Keratinocyte (primary cell): ENCODE measurements at regions not wholly inside any gene's neighbourhood (a gene's known extent, or its start where the extent isn't known, plus 50 kb on each side); places are given as distances from the start of the nearest gene placed in this dataset.

ENCODE experiments used
- DNase-seq: peaks from one replicate; pipeline ENCODE4 v3.0.0-alpha.2; 2011; ENCODE audit warnings: low read depth, missing footprints, low spot score
- FAIRE-seq: peaks from 2 replicates; lab custom pipeline; 2011; peaks lifted over from hg19 to GRCh38; lab: Jason Lieb, UNC
- H2AFZ ChIP-seq: 2 replicates; pipeline ENCODE4 v1.6.0; 2012; ENCODE audit warnings: low read length, control low read depth, inconsistent platforms; ENCODE audit not compliant: control insufficient read depth
- H3K27ac ChIP-seq: 2 replicates; pipeline ENCODE4 v1.5.1; 2011; ENCODE audit warnings: low read length; ENCODE audit not compliant: control insufficient read depth, insufficient read depth
- H3K27me3 ChIP-seq: 3 replicates; pipeline ENCODE4 v1.6.0; 2011; ENCODE audit warnings: low read length; ENCODE audit not compliant: control insufficient read depth, insufficient read depth; ENCODE audit errors: extremely low read depth
- H3K36me3 ChIP-seq, 2 experiments: 2 replicates in 1 of 2; 3 replicates in 1 of 2; pipeline ENCODE4 v1.5.1; 2011; ENCODE audit warnings: low read length in 2 of 2, mild to moderate bottlenecking in 1 of 2; ENCODE audit not compliant: control insufficient read depth in 2 of 2, insufficient read depth in 2 of 2; ENCODE audit errors: extremely low read depth in 1 of 2
- H3K4me1 ChIP-seq: 3 replicates; pipeline ENCODE4 v1.5.1; 2011; ENCODE audit warnings: low read length; ENCODE audit not compliant: control insufficient read depth, insufficient read depth; ENCODE audit errors: extremely low read depth
- H3K4me2 ChIP-seq: 3 replicates; pipeline ENCODE4 v1.6.0; 2011; ENCODE audit warnings: low read depth, low read length; ENCODE audit not compliant: control insufficient read depth, insufficient read depth; ENCODE audit errors: extremely low read depth
- H3K4me3 ChIP-seq, 3 experiments: fragments of 200-600 bp in 1 of 3; sonication (generic) in 1 of 3; 2 replicates in 2 of 3; 3 replicates in 1 of 3; pipeline ENCODE4 v1.5.1; 2011 to 2016; ENCODE audit warnings: low read length in 3 of 3, mild to moderate bottlenecking in 3 of 3, control low read depth in 2 of 3, inconsistent platforms in 1 of 3, low read depth in 1 of 3, mixed read lengths in 1 of 3, mixed run types in 1 of 3, moderate library complexity in 1 of 3; ENCODE audit not compliant: control insufficient read depth in 2 of 3, insufficient read depth in 2 of 3; ENCODE audit errors: extremely low read depth in 1 of 3
- H3K79me2 ChIP-seq: 2 replicates; pipeline ENCODE4 v1.6.0; 2012; ENCODE audit warnings: low read length; ENCODE audit not compliant: control insufficient read depth, insufficient read depth
- H3K9ac ChIP-seq: 3 replicates; pipeline ENCODE4 v1.6.0; 2011; ENCODE audit warnings: low read length; ENCODE audit not compliant: control insufficient read depth, insufficient read depth; ENCODE audit errors: extremely low read depth
- H3K9me1 ChIP-seq: 3 replicates; pipeline ENCODE4 v1.6.0; 2011; ENCODE audit warnings: low read length; ENCODE audit not compliant: control insufficient read depth, insufficient read depth; ENCODE audit errors: extremely low read depth
- H3K9me3 ChIP-seq: 2 replicates; pipeline ENCODE4 v1.5.1; 2012; ENCODE audit warnings: low read depth, low read length; ENCODE audit not compliant: control insufficient read depth
- H4K20me1 ChIP-seq: 3 replicates; pipeline ENCODE4 v1.6.0; 2011; ENCODE audit warnings: low read length; ENCODE audit not compliant: control insufficient read depth, insufficient read depth; ENCODE audit errors: extremely low read depth
- CTCF ChIP-seq, 3 experiments: IDR thresholded peaks in 1 of 3; conservative IDR thresholded peaks in 1 of 3; optimal IDR thresholded peaks in 1 of 3; 2 replicates in 2 of 3; 3 replicates in 1 of 3; pipeline versions ENCODE3 to v1.5.1; 2011; ENCODE audit warnings: low read length in 3 of 3, mild to moderate bottlenecking in 3 of 3, moderate library complexity in 2 of 3, control low read depth in 1 of 3, inconsistent platforms in 1 of 3; ENCODE audit not compliant: insufficient read depth in 2 of 3; ENCODE audit errors: extremely low read depth in 1 of 3
- EZH2 ChIP-seq: IDR thresholded peaks from one replicate; pipeline ENCODE4 v1.6.1; 2012; ENCODE audit warnings: inconsistent platforms, mild to moderate bottlenecking, low read length, moderate library complexity
- dilution Hi-C: fragments of 300-500 bp; cut with MboI; formaldehyde crosslinking; loops from one replicate; pipeline ENCODE4 v1.7.0; 2020; ENCODE audit warnings: low sequenced_read_pairs; ENCODE audit not compliant: extremely low pct_ligation_motif_present

GRCh38 chr9:135021393-135021789 lies 66.1 kb upstream of the OLFM1 start:
- no peak overlapping the region for H3K4me2 ChIP-seq
- dilution Hi-C loops: no loop called here
- no peak for TF ChIP-seq CTCF (optimal IDR thresholded peaks at IDR 0.05 in 1 of 3, IDR thresholded peaks at IDR 0.05 in 1 of 3, conservative IDR thresholded peaks at IDR 0.05 in 1 of 3; ENCODE audit: extremely low read depth in 1 of 3, insufficient read depth in 2 of 3, low read length in 3 of 3)
- TF ChIP-seq EZH2: no peak
- H3K4me1 ChIP-seq: peaks cover 12% of the 10 kb centered on the region
- no peaks in the 10 kb centered on the region for H3K27me3 ChIP-seq
- no peaks in the 10 kb centered on the region for H3K79me2 ChIP-seq
- no peaks in the 10 kb centered on the region for H4K20me1 ChIP-seq
- no peak for DNase-seq
- no peaks in the 10 kb centered on the region for H3K36me3 ChIP-seq
- H3K27ac ChIP-seq: no peak overlapping the region
- no peaks in the 10 kb centered on the region for H3K9me1 ChIP-seq
- FAIRE-seq: no peak
- no peak overlapping the region for H3K4me3 ChIP-seq
- H2AFZ ChIP-seq: no peak overlapping the region
- H3K9ac ChIP-seq: no peak overlapping the region
- H3K9me3 ChIP-seq: no peaks in the 10 kb centered on the region

GRCh38 chr9:135022191-135022870 lies 65.1 kb upstream of the OLFM1 start:
- DNase-seq: no peak
- no peaks in the 10 kb centered on the region for H3K79me2 ChIP-seq
- H3K36me3 ChIP-seq: no peaks in the 10 kb centered on the region
- H3K9me1 ChIP-seq: no peaks in the 10 kb centered on the region
- H3K9ac ChIP-seq: no peak overlapping the region
- peaks cover 10% of the 10 kb centered on the region for H3K4me1 ChIP-seq
- H3K27ac ChIP-seq: no peak overlapping the region
- dilution Hi-C loops: no loop called here
- H4K20me1 ChIP-seq: no peaks in the 10 kb centered on the region
- no peak overlapping the region for H3K4me2 ChIP-seq
- TF ChIP-seq CTCF (optimal IDR thresholded peaks at IDR 0.05 in 1 of 3, IDR thresholded peaks at IDR 0.05 in 1 of 3, conservative IDR thresholded peaks at IDR 0.05 in 1 of 3; ENCODE audit: extremely low read depth in 1 of 3, insufficient read depth in 2 of 3, low read length in 3 of 3): no peak
- no peak for TF ChIP-seq EZH2
- H3K9me3 ChIP-seq: no peaks in the 10 kb centered on the region
- no peak for FAIRE-seq
- no peak overlapping the region for H3K4me3 ChIP-seq
- H2AFZ ChIP-seq: no peak overlapping the region
- H3K27me3 ChIP-seq: no peaks in the 10 kb centered on the region
